ENCODE measurements at regions not wholly inside any gene's neighbourhood (a gene's known extent, or its start where the extent isn't known, plus 50 kb on each side); places are given as distances from the start of the nearest gene placed in this dataset.

- no peak overlapping the region for H3K4me3 ChIP-seq (ENCODE audit: low read depth, low read length)
- no peak for DNase-seq (ENCODE audit: low read depth)
- TF ChIP-seq CTCF (IDR thresholded peaks at IDR 0.05; ENCODE audit: insufficient read depth, low read depth, low read length), result no peak
Observed at GRCh38 chr13:37390735-37391134, 207.8 kb downstream of the POSTN start.

GRCh38 chr13:37385956-37386670 lies 212.5 kb downstream of the POSTN start:
- no peak for TF ChIP-seq CTCF (IDR thresholded peaks at IDR 0.05; ENCODE audit: insufficient read depth, low read depth, low read length)
- no peak for DNase-seq (ENCODE audit: low read depth)
- H3K4me3 ChIP-seq (ENCODE audit: low read depth, low read length), result no peak overlapping the region

GRCh38 chr13:37385248-37385647 lies 213.3 kb downstream of the POSTN start:
- no peak overlapping the region for H3K4me3 ChIP-seq (ENCODE audit: low read depth, low read length)
- no peak for TF ChIP-seq CTCF (IDR thresholded peaks at IDR 0.05; ENCODE audit: insufficient read depth, low read depth, low read length)
- DNase-seq (ENCODE audit: low read depth), result no peak

GRCh38 chr13:37383856-37384370 lies 214.7 kb downstream of the POSTN start:
- no peak for TF ChIP-seq CTCF (IDR thresholded peaks at IDR 0.05; ENCODE audit: insufficient read depth, low read depth, low read length)
- no peak for DNase-seq (ENCODE audit: low read depth)
- H3K4me3 ChIP-seq (ENCODE audit: low read depth, low read length), result no peak overlapping the region

- DNase-seq (ENCODE audit: low read depth), result no peak
- TF ChIP-seq CTCF (IDR thresholded peaks at IDR 0.05; ENCODE audit: insufficient read depth, low read depth, low read length), result no peak
- H3K4me3 ChIP-seq (ENCODE audit: low read depth, low read length), result no peak overlapping the region
Observed at GRCh38 chr13:37383046-37383445, 215.5 kb downstream of the POSTN start.

GRCh38 chr13:37382146-37382545 lies 216.4 kb downstream of the POSTN start:
- no peak overlapping the region for H3K4me3 ChIP-seq (ENCODE audit: low read depth, low read length)
- no peak for TF ChIP-seq CTCF (IDR thresholded peaks at IDR 0.05; ENCODE audit: insufficient read depth, low read depth, low read length)
- no peak for DNase-seq (ENCODE audit: low read depth)

GRCh38 chr13:37381502-37381901 lies 217.1 kb downstream of the POSTN start:
- no peak for TF ChIP-seq CTCF (IDR thresholded peaks at IDR 0.05; ENCODE audit: insufficient read depth, low read depth, low read length)
- DNase-seq (ENCODE audit: low read depth), result no peak

More at GRCh38 chr13:37381502-37381901, 217.1 kb downstream of the POSTN start:
- no peak overlapping the region for H3K4me3 ChIP-seq (ENCODE audit: low read depth, low read length)
